GM23248 (cell line): ENCODE measurements at regions not wholly inside any gene's neighbourhood (a gene's known extent, or its start where the extent isn't known, plus 50 kb on each side); places are given as distances from the start of the nearest gene placed in this dataset.

Experiments used
- DNase-seq: peaks from one replicate; pipeline ENCODE4 v3.0.0-alpha.2; 2015
- H2AFZ ChIP-seq: fragments of 200-600 bp; sonication (generic); 2 replicates; pipeline ENCODE4 v1.6.1; 2016; ENCODE audit warnings: antibody characterized with exemption
- H3F3A ChIP-seq: fragments of 200-600 bp; sonication (generic); 2 replicates; pipeline ENCODE4 v1.6.1; 2016; ENCODE audit warnings: mild to moderate bottlenecking, antibody characterized with exemption, mixed run types; ENCODE audit not compliant: insufficient read depth
- H3K27ac ChIP-seq: fragments of 200-600 bp; sonication (generic); 2 replicates; pipeline ENCODE4 v1.5.1; 2016; ENCODE audit warnings: mild to moderate bottlenecking
- H3K27me3 ChIP-seq: fragments of 200-600 bp; sonication (generic); replicated peaks from 2 replicates; pipeline ENCODE4 v1.6.1; 2016; ENCODE audit warnings: mild to moderate bottlenecking; ENCODE audit not compliant: insufficient read depth
- H3K36me3 ChIP-seq: fragments of 200-600 bp; sonication (generic); 2 replicates; pipeline ENCODE4 v1.6.1; 2016; ENCODE audit warnings: low read depth, mild to moderate bottlenecking
- H3K4me1 ChIP-seq: fragments of 200-600 bp; sonication (generic); 2 replicates; pipeline ENCODE4 v1.6.1; 2016; ENCODE audit warnings: mild to moderate bottlenecking; ENCODE audit not compliant: insufficient read depth
- H3K4me2 ChIP-seq: fragments of 200-600 bp; sonication (generic); one replicate; pipeline ENCODE4 v1.6.1; 2016; ENCODE audit warnings: mild to moderate bottlenecking; ENCODE audit not compliant: unreplicated experiment
- H3K4me3 ChIP-seq: fragments of 200-600 bp; sonication (generic); 2 replicates; pipeline ENCODE4 v1.5.1; 2016; ENCODE audit warnings: mild to moderate bottlenecking
- H3K79me2 ChIP-seq: fragments of 200-600 bp; sonication (generic); 2 replicates; pipeline ENCODE4 v1.6.1; 2016; ENCODE audit warnings: mild to moderate bottlenecking; ENCODE audit not compliant: insufficient read depth
- H3K9ac ChIP-seq: fragments of 200-600 bp; sonication (generic); 2 replicates; pipeline ENCODE4 v1.6.1; 2016; ENCODE audit warnings: mild to moderate bottlenecking
- H3K9me2 ChIP-seq: fragments of 200-600 bp; sonication (generic); 2 replicates; pipeline ENCODE4 v1.6.1; 2016; ENCODE audit warnings: mixed run types, mild to moderate bottlenecking, moderate library complexity; ENCODE audit not compliant: insufficient read depth
- H3K9me3 ChIP-seq: fragments of 200-600 bp; sonication (generic); one replicate; pipeline ENCODE4 v1.6.1; 2017; ENCODE audit warnings: low read depth
- H4K20me1 ChIP-seq: fragments of 200-600 bp; sonication (generic); 2 replicates; pipeline ENCODE4 v1.6.0; 2016; ENCODE audit not compliant: insufficient read depth
- EZH2 ChIP-seq: fragments of 200-600 bp; sonication (generic); IDR thresholded peaks from 2 replicates; pipeline ENCODE4 v1.6.1; 2018; ENCODE audit warnings: antibody characterized with exemption, mild to moderate bottlenecking; ENCODE audit not compliant: insufficient read depth, poor library complexity, severe bottlenecking
- EZH2phosphoT487 ChIP-seq: fragments of 200-600 bp; sonication (generic); IDR thresholded peaks from 2 replicates; pipeline ENCODE4 v1.6.1; 2018; ENCODE audit warnings: antibody characterized with exemption, moderate library complexity, mild to moderate bottlenecking, low read depth; ENCODE audit not compliant: insufficient read depth
- WGBS, 2 experiments: methylation state at CpG; one replicate each; pipeline ENCODE4 v1.1.6; 2015 to 2017; ENCODE audit warnings: low lambda C conversion rate in 2 of 2, low coverage in 1 of 2; ENCODE audit errors: missing lambda C conversion rate in 2 of 2; 5-methylcytosine and 5-hydroxymethylcytosine counted together
- in situ Hi-C: fragments of 300-500 bp; cut with MboI; formaldehyde crosslinking; loops from 2 replicates; pipeline ENCODE4 v1.15.0; 2020

DNA sequence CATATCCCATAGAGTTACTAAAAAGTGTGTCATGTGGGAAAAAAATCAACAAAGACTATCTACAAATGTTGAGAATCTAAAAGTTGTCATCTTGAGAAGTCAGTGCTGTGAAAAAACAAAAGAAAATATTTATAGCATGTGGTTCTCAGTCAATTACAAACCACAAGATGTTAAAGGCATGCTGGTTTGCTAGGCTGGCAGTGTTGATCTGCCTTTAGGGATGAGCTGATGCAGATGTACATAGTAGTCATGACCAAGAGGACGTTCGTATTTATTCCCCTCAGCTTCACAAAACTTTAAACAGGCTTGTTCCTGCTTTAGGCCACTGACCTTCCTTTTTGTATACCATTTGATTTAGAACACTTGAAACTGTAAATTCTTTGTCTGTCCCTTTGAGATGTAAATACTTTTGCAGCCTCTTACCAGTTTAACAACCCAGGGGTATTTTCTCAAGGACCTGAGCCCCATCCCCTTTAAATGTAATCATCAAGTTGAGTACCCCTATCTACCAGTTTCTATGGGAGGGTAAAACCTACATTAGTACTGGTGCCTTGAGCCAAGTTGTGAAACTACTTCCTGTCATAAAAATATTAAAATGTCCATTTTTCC, 446.6 kb downstream of the KCNJ18 start:
- Histone ChIP-seq H3K27me3 (no peaks in the 10 kb centered on the region), H3F3A (no peaks in the 10 kb centered on the region), H3K36me3 (no peaks in the 10 kb centered on the region), H3K4me1 (no peaks in the 10 kb centered on the region), H3K4me2 (no peak overlapping the region), H3K27ac (no peak overlapping the region), H3K9ac (no peak overlapping the region), H3K79me2 (no peaks in the 10 kb centered on the region), H3K9me3 (no peaks in the 10 kb centered on the region), H3K4me3 (no peak overlapping the region), H3K9me2 (no peaks in the 10 kb centered on the region), H2AFZ (no peak overlapping the region), H4K20me1 (no peaks in the 10 kb centered on the region)
- TF ChIP-seq EZH2phosphoT487 (no peak), EZH2 (no peak)
- 4 to 6% methylated on average over 2 of the region's 2 CpGs for WGBS, 2 experiments
- in situ Hi-C loops = no loop called here
- no peak for DNase-seq

DNA sequence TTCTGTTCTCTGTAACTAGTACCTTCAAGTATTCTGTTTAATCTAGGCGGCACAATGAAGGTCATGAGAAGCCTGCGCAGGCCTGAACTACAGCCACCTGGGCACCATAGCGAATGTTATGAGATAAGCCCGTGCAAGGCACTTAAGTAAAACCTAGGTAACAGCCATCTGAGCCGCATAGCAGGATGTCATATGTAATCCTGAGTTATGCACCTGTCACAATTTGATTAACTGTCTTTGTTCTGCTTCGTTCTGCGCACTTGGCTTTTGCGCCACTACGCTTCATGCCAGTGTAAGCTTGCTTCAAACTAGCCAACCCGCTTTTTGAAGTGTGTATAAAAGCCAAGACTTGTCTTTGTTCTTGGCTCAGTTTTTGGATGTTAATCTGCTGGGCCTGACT, 449.8 kb downstream of the KCNJ18 start:
- H3K36me3 ChIP-seq = no peaks in the 10 kb centered on the region
- 19 to 21% methylated on average over 10 of the region's 10 CpGs for WGBS, 2 experiments
- DNase-seq = no peak
- H3K27me3 ChIP-seq = no peaks in the 10 kb centered on the region
- H3K4me3 ChIP-seq = no peak overlapping the region
- no peaks in the 10 kb centered on the region for H4K20me1 ChIP-seq
- no peaks in the 10 kb centered on the region for H3K79me2 ChIP-seq
- in situ Hi-C loops = no loop called here
- H3K27ac ChIP-seq = no peak overlapping the region
- no peaks in the 10 kb centered on the region for H3K4me1 ChIP-seq
- TF ChIP-seq EZH2 = no peak
- no peaks in the 10 kb centered on the region for H3K9me2 ChIP-seq
- no peaks in the 10 kb centered on the region for H3F3A ChIP-seq
- H3K4me2 ChIP-seq = no peak overlapping the region
- no peaks in the 10 kb centered on the region for H3K9me3 ChIP-seq
- H2AFZ ChIP-seq = no peak overlapping the region
- H3K9ac ChIP-seq = no peak overlapping the region

- H2AFZ ChIP-seq = no peak overlapping the region
- DNase-seq = no peak
- in situ Hi-C loops = no loop called here
- WGBS, 2 experiments = 30 to 33% methylated on average over 13 of the region's 13 CpGs
- H4K20me1 ChIP-seq = no peaks in the 10 kb centered on the region
- no peak overlapping the region for H3K9ac ChIP-seq
- H3K9me2 ChIP-seq = no peaks in the 10 kb centered on the region
- no peak overlapping the region for H3K4me2 ChIP-seq
- no peaks in the 10 kb centered on the region for H3K36me3 ChIP-seq
- H3F3A ChIP-seq = no peaks in the 10 kb centered on the region
- no peaks in the 10 kb centered on the region for H3K27me3 ChIP-seq
- no peaks in the 10 kb centered on the region for H3K4me1 ChIP-seq
- H3K79me2 ChIP-seq = no peaks in the 10 kb centered on the region
- no peak overlapping the region for H3K27ac ChIP-seq
- no peaks in the 10 kb centered on the region for H3K9me3 ChIP-seq
- TF ChIP-seq EZH2 (no peak), EZH2phosphoT487 (no peak)
- H3K4me3 ChIP-seq = no peak overlapping the region
These were observed 453.4 kb downstream of the KCNJ18 start for GRCh38 chr17:22145605-22146178.

DNA sequence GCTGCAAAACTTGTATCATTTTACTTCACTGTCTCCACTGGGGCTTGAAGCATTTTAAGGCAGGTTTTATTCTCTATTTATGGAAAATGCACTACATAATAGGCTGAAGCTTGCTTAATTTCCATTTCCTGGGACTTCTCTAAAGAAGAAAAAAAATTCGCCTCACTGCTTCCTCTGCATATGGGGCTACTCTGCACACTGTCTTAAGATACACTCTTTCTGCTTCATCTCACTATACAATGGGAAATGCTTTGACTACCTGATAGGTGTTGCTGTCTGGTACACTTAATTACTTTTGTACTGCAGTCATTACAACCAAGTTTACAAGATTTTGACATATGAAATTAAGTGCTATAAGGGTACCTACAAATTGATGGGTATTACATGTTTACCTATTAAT, 466.0 kb downstream of the KCNJ18 start:
- Histone ChIP-seq H4K20me1 (no peaks in the 10 kb centered on the region), H3K4me2 (no peak overlapping the region), H2AFZ (no peak overlapping the region), H3K4me1 (no peaks in the 10 kb centered on the region), H3K9ac (no peak overlapping the region), H3K27ac (no peak overlapping the region), H3K9me3 (no peaks in the 10 kb centered on the region), H3F3A (no peaks in the 10 kb centered on the region), H3K79me2 (no peaks in the 10 kb centered on the region), H3K27me3 (no peaks in the 10 kb centered on the region), H3K9me2 (no peaks in the 10 kb centered on the region), H3K4me3 (no peak overlapping the region), H3K36me3 (no peaks in the 10 kb centered on the region)
- TF ChIP-seq EZH2 = no peak
- no peak for TF ChIP-seq EZH2phosphoT487
- in situ Hi-C loops = no loop called here
- no peak for DNase-seq
- 3 to 4% methylated on average over 1 of the region's 1 CpG for WGBS, 2 experiments
